ENCODE measurements at regions not wholly inside any gene's neighbourhood (a gene's known extent, or its start where the extent isn't known, plus 50 kb on each side); places are given as distances from the start of the nearest gene placed in this dataset.

GRCh38 chr16:9308356-9308801 is 216.9 kb downstream of the HAPSTR1 start:
- no peak for DNase-seq

GRCh38 chr16:9308850-9309249 is 217.4 kb downstream of the HAPSTR1 start:
- DNase-seq, result no peak

DNA sequence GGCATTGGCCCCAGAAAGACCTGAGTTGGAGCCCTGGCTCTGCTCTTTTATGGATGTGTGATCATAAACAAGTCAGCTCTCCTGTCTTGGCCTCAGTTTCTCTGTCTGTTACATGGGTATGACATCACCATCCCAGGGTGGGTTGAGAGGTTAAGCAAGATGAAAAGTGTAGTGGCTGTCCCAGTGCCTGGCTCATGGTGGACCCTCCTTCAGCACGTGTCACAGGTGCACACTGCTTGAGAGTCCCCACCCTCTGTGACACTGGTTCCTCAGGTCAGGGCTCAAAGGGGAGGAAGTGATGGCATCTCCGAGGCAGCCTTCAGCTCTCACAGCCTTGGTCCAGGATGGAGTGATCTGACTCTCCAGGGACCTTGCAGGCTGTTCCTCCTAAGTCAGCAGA is 218.4 kb downstream of the HAPSTR1 start:
- no peak for DNase-seq

GRCh38 chr16:9311303-9311954 is 220.0 kb downstream of the HAPSTR1 start:
- DNase-seq, result no peak

- no peak for DNase-seq
Observed at GRCh38 chr16:9316008-9316407, 224.6 kb downstream of the HAPSTR1 start.

DNA sequence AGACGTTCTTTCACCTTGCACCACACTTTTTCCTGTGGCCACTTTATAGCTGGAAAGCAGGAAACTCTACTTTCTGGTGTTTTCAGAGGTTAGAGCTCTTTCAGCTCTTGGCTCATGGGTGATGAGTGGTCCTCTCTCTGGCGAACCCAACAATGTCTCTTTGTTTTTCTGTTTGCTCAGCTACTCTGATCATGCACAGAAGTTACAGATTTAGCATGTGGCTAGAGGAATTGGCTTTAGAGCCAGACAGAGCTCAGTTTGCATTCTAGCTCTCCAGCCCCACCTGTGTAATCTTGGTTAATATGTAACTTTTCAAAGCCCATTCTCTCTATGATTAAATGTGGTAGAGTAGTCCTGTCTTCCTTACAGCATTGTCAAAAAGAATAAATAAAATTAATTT is 225.2 kb downstream of the HAPSTR1 start:
- DNase-seq, result no peak

DNA sequence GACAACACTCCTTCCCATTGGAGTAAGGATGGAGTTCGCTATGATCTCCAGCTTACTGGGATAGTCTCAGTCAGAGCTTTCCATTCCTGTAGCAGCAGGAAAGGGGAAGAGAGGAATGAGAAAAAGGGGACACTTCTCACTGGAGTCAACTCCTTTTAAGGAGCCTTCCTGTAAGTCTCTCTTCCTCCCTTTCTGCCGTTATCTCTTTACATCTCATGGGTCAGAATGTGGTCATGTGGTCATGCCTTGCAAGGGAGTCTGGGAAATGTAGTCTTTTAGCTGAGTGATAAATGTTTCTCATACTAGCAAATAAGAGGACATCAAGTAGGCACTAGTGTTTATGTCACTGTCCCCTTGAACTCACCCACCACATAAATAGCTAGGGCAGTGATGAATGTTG is 227.3 kb downstream of the HAPSTR1 start:
- DNase-seq, result no peak

DNA sequence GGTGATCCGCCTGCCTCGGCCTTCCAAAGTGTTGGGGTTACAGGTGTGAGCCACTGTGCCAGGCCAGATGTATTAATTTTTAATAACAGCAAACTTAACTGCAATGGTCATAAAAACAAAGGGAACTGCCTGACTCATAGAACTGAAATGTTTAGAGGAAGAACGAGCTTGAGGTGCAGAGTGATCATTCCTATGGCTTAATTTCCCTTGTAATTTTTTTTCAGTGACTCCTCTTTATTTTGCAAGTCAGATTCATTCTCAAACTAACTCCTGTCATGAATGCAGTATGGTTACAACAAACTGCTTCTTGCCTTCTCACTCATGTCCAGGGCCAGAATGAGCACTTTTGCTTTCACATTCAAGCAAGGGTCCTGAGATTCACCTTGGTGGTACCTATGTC is 231.3 kb downstream of the HAPSTR1 start:
- DNase-seq, result no peak

DNA sequence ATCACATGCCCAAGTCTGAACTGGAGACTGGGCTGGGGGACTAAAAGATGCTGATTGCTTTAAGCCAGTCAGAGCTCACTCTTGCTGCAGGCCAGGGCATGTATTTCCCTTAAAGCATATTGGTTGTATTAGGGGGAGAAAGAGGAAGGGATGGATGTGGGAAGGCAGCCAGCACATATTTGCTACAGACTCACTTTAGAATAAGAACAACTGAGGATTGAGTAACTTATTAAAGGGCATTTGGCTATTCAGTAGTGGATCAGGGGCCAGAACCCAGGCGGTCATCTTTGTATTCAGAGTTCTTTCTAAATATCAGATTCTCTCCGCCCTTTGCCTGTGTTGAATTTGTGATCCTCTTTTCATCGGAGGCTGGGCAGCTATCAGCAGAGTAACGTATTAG is 231.7 kb downstream of the HAPSTR1 start:
- no peak for DNase-seq

DNA sequence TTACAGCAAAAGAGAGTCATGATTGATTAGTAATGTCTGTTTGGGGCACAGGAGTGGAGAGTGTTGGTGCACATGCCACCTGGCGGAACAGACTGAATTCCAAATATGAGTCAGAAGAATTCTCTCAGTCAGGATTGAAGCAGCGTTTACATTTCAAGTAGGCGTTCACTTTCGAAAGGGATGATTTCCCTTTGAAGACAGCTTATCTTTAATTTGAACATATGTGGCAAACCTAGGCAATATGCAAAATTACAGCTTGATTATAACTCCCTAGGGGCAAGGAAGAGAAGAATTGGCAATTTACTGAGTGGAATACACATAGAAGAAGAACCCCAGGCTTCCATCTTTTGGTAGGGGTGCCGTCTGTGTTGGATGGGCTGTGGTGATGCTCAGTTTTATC is 235.8 kb downstream of the HAPSTR1 start:
- no peak for DNase-seq

GRCh38 chr16:9328411-9328810 is 237.0 kb downstream of the HAPSTR1 start:
- no peak for DNase-seq

DNA sequence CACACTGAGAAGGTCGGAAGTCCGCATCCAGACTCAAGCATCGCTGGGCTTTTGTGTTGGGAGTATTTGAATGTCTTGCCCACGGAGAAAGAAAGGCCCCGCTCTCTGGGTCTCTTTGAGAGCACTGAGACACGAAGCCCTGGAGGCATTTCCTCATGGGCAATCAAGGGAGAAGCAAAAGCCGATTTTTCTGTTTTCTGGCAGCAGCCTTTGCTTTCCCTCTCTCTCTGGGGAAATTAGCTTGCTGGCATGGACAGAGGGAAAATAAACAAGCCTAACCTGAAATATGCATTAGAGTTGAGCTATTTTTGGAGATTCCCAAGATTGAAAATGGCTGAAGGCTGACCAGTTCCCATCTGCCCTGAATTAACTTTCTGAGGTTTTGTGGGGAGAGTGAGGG is 238.7 kb downstream of the HAPSTR1 start:
- DNase-seq, result no peak

DNA sequence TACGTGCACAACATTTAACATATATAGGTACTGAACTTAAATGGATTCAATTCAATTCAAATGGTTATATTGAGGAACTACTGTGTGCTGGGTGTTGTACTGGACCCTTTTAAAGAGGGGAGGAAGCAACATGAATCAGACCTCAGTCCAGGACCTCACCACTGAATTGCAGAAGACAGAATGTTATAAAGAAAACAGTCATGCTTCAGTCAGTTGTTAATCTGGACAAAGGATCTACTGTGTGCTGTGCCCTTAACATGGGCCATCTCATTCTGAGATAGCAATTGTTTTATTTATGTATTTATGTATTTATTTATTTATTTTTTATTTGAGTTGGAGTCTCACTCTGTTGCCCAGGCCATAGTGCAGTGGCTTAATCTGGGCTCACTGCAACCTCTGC is 240.1 kb downstream of the HAPSTR1 start:
- DNase-seq, result no peak

GRCh38 chr16:9332574-9333148 is 241.2 kb downstream of the HAPSTR1 start:
- no peak for DNase-seq

GRCh38 chr16:9333469-9333868 is 242.0 kb downstream of the HAPSTR1 start:
- no peak for DNase-seq

- DNase-seq, result no peak
Observed at GRCh38 chr16:9334103-9334502, 242.7 kb downstream of the HAPSTR1 start.

DNA sequence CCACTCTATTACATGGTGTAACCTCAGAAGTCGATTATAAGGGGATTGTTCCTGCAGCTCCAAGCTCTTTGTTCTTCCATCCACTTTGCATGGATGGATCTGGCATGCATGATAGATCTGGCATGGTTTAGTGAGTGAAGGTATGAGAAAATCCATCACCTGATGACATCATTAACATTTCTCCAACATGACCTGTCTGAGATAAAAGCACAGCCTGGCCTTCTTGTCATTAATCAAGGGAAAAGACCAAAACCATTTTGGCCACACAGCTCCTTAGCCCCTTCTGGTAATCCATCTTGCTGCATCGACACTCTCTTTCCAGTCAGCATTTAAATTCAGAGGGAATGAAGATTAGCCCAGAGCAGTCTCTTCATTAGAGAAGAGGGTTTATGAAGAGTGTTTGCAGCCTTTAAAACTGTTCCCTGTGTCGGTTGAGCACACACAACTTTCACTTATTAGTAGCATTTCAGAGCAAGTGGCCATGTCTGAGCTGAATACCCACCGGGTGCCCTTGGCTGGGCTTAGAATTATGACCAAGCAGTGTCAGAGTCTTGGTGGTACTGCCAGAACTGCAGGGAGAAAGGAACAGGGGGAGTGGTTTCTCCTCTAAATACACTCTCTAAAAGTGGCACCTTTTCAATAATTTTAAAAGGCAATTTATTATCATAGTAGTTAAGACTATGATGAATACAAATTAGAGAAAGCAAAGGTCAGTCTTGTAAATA is 246.0 kb downstream of the HAPSTR1 start:
- no peak for DNase-seq

GRCh38 chr16:9338068-9338467 is 246.6 kb downstream of the HAPSTR1 start:
- DNase-seq, result no peak

DNA sequence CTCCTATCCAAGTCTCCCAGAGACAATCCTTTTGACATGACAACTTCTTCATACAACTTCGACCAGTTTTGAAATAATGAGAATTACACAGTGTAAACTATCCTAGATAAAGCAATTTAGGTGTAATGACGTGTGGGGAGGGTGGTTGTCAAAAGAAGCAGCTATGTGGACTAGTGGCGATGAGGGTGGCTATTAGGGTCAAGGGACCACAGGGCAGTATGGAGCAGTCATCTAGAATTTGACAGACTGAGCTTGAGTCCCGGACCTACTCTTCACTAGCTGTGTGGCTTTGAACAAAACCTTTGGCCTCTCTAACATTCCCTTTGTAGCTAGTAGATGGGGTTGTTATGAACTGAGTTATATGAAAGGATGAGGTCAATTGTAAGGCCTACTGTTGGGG is 247.1 kb downstream of the HAPSTR1 start:
- no peak for DNase-seq

DNA sequence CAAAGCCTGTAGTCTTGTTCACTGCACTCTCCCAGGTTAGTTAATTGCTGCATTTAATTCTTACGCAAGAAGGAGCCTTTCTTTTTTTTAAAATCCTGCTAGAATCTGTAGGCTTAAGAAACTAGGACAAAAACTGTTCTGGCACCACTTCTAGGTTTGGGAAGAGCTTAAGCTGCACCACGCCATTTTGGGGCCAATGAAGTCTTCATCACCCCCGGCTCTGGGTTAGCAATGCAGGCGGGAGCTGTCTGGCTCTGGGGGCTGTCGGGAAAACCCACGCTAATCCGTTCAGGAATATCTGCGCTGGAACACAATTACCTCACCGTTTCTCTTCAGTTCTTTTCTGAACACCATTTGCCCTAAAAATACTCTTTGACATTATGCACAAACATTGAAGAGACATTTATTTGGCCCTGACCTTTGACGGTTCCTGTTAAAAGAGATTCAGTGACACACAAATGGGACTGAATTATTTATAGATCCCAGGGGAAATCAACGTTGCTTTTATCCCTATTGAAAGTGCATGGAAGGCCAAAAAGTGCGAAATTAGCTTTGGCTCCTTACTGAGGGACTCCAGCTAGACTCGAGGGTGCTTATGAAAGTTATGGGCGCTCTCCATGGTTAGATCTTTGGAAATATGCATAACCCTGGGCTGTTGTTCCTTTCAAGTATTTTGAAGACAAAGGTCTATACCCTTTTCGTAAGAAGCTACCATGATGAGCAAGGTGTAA is 249.2 kb downstream of the HAPSTR1 start:
- no peak for DNase-seq

DNA sequence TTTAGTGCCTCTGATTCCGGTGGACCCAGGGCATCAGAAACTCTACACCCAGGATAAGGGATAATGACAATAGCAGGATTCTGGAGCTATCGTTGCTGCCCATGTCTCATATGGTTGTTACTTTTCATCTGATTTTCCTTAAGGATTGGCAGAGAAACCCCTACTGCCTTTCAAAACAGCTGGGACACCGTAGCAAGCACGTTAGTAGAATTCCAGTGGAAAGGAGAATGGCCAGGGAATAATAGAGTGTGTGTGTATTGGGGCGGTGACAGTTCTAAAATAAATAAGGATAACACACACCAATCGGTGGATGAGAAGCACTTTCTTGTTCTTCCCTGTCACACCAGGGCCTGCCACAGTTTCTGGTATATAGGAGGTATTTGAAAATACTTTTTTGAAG is 251.8 kb downstream of the HAPSTR1 start:
- DNase-seq, result no peak

GRCh38 chr16:9344508-9344907 is 253.1 kb downstream of the HAPSTR1 start:
- no peak for DNase-seq

GRCh38 chr16:9345046-9345445 is 253.6 kb downstream of the HAPSTR1 start:
- DNase-seq, result no peak

DNA sequence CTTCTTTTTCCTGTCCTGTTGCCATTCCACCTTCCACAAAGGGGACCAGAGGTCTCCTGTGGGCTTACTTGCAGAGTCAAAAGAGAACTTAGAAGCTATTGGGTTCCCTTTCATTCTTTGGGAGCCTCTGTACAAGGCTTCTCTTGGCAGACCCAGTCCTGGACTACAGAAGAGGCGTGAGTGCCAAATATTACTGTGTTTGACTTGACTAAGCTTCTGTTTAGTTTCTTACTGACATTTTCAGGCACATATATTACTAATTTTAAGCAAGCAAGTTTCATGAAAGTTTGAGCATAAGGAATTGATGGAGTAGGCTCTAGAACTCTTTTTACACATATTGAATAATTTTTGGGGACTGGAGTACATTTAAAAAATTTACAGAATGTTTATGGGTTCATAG is 254.4 kb downstream of the HAPSTR1 start:
- DNase-seq, result no peak
